Activated CD4-positive, alpha-beta T cell treated with anti-CD3 and anti-CD28 coated beads, Interleukin-2, amount 10 ng/mL, durations not matched to agents 24 days and 14 days (primary cell): ENCODE measurements at regions not wholly inside any gene's neighbourhood (a gene's known extent, or its start where the extent isn't known, plus 50 kb on each side); places are given as distances from the start of the nearest gene placed in this dataset.

Source experiments
- DNase-seq: peaks from one replicate; pipeline ENCODE4 v3.0.0; 2022
- H3K27ac Mint-ChIP-seq: one replicate; pipeline ENCODE4 v1.8.0; 2022; ENCODE audit warnings: mild to moderate bottlenecking, mixed read lengths
- H3K27me3 Mint-ChIP-seq: one replicate; pipeline ENCODE4 v1.8.0; 2022; ENCODE audit warnings: mixed read lengths
- H3K36me3 Mint-ChIP-seq: one replicate; pipeline ENCODE4 v1.8.0; 2022; ENCODE audit warnings: low read depth, mild to moderate bottlenecking, mixed read lengths
- H3K4me1 Mint-ChIP-seq: one replicate; pipeline ENCODE4 v1.8.0; 2021; ENCODE audit warnings: mixed read lengths
- H3K4me3 Mint-ChIP-seq: one replicate; pipeline ENCODE4 v1.8.0; 2022; ENCODE audit warnings: mild to moderate bottlenecking, moderate library complexity, mixed read lengths
- H3K9me3 Mint-ChIP-seq: one replicate; pipeline ENCODE4 v1.8.0; 2021; ENCODE audit warnings: mixed read lengths
- intact Hi-C: fragments of 100-400 bp; cut with micrococcal nuclease; formaldehyde crosslinking; loops from one replicate; pipeline ENCODE4 v1.15.1; 2023

GRCh38 chr6:6716998-6717763 lies 128.7 kb downstream of the LY86 start:
- H3K27me3 Mint-ChIP-seq: peaks cover 11% of the 10 kb centered on the region
- DNase-seq: no peak
- no peaks in the 10 kb centered on the region for H3K9me3 Mint-ChIP-seq
- intact Hi-C loops: no loop called here
- peaks cover 27% of the 10 kb centered on the region for H3K4me1 Mint-ChIP-seq
- no peak overlapping the region for H3K27ac Mint-ChIP-seq
- no peaks in the 10 kb centered on the region for H3K36me3 Mint-ChIP-seq
- H3K4me3 Mint-ChIP-seq: no peak overlapping the region

- Mint-ChIP-seq H3K9me3 (no peaks in the 10 kb centered on the region), H3K4me3 (peak overlapping the region; percentile 27), H3K4me1 (peaks cover 20% of the 10 kb centered on the region), H3K27me3 (peaks cover 11% of the 10 kb centered on the region), H3K36me3 (no peaks in the 10 kb centered on the region), H3K27ac (no peak overlapping the region)
- DNase-seq: peak; percentile 77
- intact Hi-C loops: no loop called here
Measured at GRCh38 chr6:6717953-6718352, 129.4 kb downstream of the LY86 start.

- DNase-seq: no peak
- H3K9me3 Mint-ChIP-seq: no peaks in the 10 kb centered on the region
- no peaks in the 10 kb centered on the region for H3K36me3 Mint-ChIP-seq
- H3K4me3 Mint-ChIP-seq: no peak overlapping the region
- no peak overlapping the region for H3K27ac Mint-ChIP-seq
- intact Hi-C loops: no loop called here
- H3K4me1 Mint-ChIP-seq: peaks cover 17% of the 10 kb centered on the region
- peaks cover 18% of the 10 kb centered on the region for H3K27me3 Mint-ChIP-seq
Measured at GRCh38 chr6:6721606-6722005, 133.1 kb downstream of the LY86 start.

GRCh38 chr6:6722195-6722594 lies 133.7 kb downstream of the LY86 start:
- H3K4me1 Mint-ChIP-seq: peaks cover 17% of the 10 kb centered on the region
- no peak for DNase-seq
- H3K27ac Mint-ChIP-seq: no peak overlapping the region
- H3K27me3 Mint-ChIP-seq: peaks cover 22% of the 10 kb centered on the region
- no peak overlapping the region for H3K4me3 Mint-ChIP-seq
- intact Hi-C loops: no loop called here
- H3K9me3 Mint-ChIP-seq: no peaks in the 10 kb centered on the region
- H3K36me3 Mint-ChIP-seq: no peaks in the 10 kb centered on the region

GRCh38 chr6:6723361-6723760 lies 134.8 kb downstream of the LY86 start:
- peaks cover 16% of the 10 kb centered on the region for H3K4me1 Mint-ChIP-seq
- no peak overlapping the region for H3K27ac Mint-ChIP-seq
- peaks cover 24% of the 10 kb centered on the region for H3K27me3 Mint-ChIP-seq
- DNase-seq: no peak
- no peak overlapping the region for H3K4me3 Mint-ChIP-seq
- no peaks in the 10 kb centered on the region for H3K36me3 Mint-ChIP-seq
- intact Hi-C loops: no loop called here
- H3K9me3 Mint-ChIP-seq: no peaks in the 10 kb centered on the region

- H3K4me1 Mint-ChIP-seq: peaks cover 19% of the 10 kb centered on the region
- intact Hi-C loops: loop anchor here (2.0 kb wide), 1 partner anchor 519 kb away; no protein-coding TSS in a partner anchor
- no peak for DNase-seq
- peak overlapping the region; percentile 49 for H3K4me3 Mint-ChIP-seq
- peaks cover 27% of the 10 kb centered on the region for H3K27me3 Mint-ChIP-seq
- no peaks in the 10 kb centered on the region for H3K9me3 Mint-ChIP-seq
- no peak overlapping the region for H3K27ac Mint-ChIP-seq
- H3K36me3 Mint-ChIP-seq: no peaks in the 10 kb centered on the region
Measured at GRCh38 chr6:6723921-6724538, 135.5 kb downstream of the LY86 start.

- intact Hi-C loops: loop anchor here (2.0 kb wide), 1 partner anchor 518 kb away; no protein-coding TSS in a partner anchor
- Mint-ChIP-seq H3K27me3 (peaks cover 31% of the 10 kb centered on the region), H3K27ac (no peak overlapping the region), H3K4me3 (peak overlapping the region; percentile 49), H3K9me3 (no peaks in the 10 kb centered on the region), H3K36me3 (no peaks in the 10 kb centered on the region), H3K4me1 (peaks cover 19% of the 10 kb centered on the region)
- DNase-seq: peak; percentile 86
Measured at GRCh38 chr6:6724539-6725467, 136.3 kb downstream of the LY86 start.

- H3K27ac Mint-ChIP-seq: no peak overlapping the region
- DNase-seq: no peak
- peak overlapping the region; percentile 29 for H3K4me3 Mint-ChIP-seq
- no peaks in the 10 kb centered on the region for H3K36me3 Mint-ChIP-seq
- H3K9me3 Mint-ChIP-seq: no peaks in the 10 kb centered on the region
- intact Hi-C loops: loop anchor here (2.0 kb wide), 1 partner anchor 517 kb away; no protein-coding TSS in a partner anchor
- H3K4me1 Mint-ChIP-seq: peaks cover 19% of the 10 kb centered on the region
- H3K27me3 Mint-ChIP-seq: peaks cover 31% of the 10 kb centered on the region
Measured at GRCh38 chr6:6725468-6726209, 137.1 kb downstream of the LY86 start.

- intact Hi-C loops: no loop called here
- Mint-ChIP-seq H3K36me3 (no peaks in the 10 kb centered on the region), H3K9me3 (no peaks in the 10 kb centered on the region), H3K27me3 (peaks cover 30% of the 10 kb centered on the region), H3K27ac (peak overlapping the region; percentile 47), H3K4me1 (peaks cover 16% of the 10 kb centered on the region), H3K4me3 (no peak overlapping the region)
- DNase-seq: no peak
Measured at GRCh38 chr6:6728169-6728941, 139.8 kb downstream of the LY86 start.

GRCh38 chr6:6729971-6730370 lies 141.5 kb downstream of the LY86 start:
- no peaks in the 10 kb centered on the region for H3K9me3 Mint-ChIP-seq
- no peak for DNase-seq
- no peaks in the 10 kb centered on the region for H3K36me3 Mint-ChIP-seq
- no peak overlapping the region for H3K27ac Mint-ChIP-seq
- intact Hi-C loops: no loop called here
- peaks cover 42% of the 10 kb centered on the region for H3K27me3 Mint-ChIP-seq
- H3K4me3 Mint-ChIP-seq: no peak overlapping the region
- peaks cover 11% of the 10 kb centered on the region for H3K4me1 Mint-ChIP-seq

- Mint-ChIP-seq H3K4me3 (no peak overlapping the region), H3K27ac (no peak overlapping the region), H3K27me3 (peaks cover 45% of the 10 kb centered on the region), H3K36me3 (no peaks in the 10 kb centered on the region), H3K9me3 (no peaks in the 10 kb centered on the region), H3K4me1 (peaks cover 9% of the 10 kb centered on the region)
- no peak for DNase-seq
- intact Hi-C loops: no loop called here
Measured at GRCh38 chr6:6730831-6731230, 142.3 kb downstream of the LY86 start.

GRCh38 chr6:6734479-6735465 lies 146.3 kb downstream of the LY86 start:
- H3K4me1 Mint-ChIP-seq: no peaks in the 10 kb centered on the region
- H3K27me3 Mint-ChIP-seq: peaks cover 57% of the 10 kb centered on the region
- H3K9me3 Mint-ChIP-seq: no peaks in the 10 kb centered on the region
- no peak overlapping the region for H3K4me3 Mint-ChIP-seq
- DNase-seq: no peak
- H3K27ac Mint-ChIP-seq: no peak overlapping the region
- no peaks in the 10 kb centered on the region for H3K36me3 Mint-ChIP-seq
- intact Hi-C loops: no loop called here
